SK-MEL-5 (cell line): ENCODE measurements at regions not wholly inside any gene's neighbourhood (a gene's known extent, or its start where the extent isn't known, plus 50 kb on each side); places are given as distances from the start of the nearest gene placed in this dataset.

ENCODE experiments used
- DNase-seq: peaks from one replicate; pipeline ENCODE4 v3.0.0-alpha.2; 2016; ENCODE audit warnings: low read depth, low spot score
- in situ Hi-C: cut with HindIII; loops from 2 replicates; pipeline ENCODE4 v1.10.0; 2016; ENCODE audit warnings: low sequenced_read_pairs, high pct_unique_total_duplicates, low pct_unique_long_range_greater_than_20kb

DNA sequence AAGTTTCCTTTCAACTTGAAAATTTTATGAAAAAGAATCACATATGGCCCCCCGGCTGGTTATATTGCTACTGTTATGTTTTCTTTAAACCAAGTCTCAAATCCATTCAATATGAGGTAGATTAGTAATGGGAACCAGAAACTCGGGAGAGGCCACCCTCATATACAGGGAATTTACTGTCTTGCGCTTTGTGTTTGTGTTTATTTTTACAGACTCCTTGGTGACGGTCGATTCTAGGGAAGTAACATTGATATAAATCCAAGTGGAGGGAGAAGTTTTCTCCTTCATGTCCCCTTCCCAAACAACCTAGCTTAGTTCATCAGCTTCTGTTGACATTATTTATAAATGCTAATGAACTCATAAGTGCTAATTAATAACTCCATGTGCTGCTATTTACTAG is 163.5 kb upstream of the LMO4 start:
- in situ Hi-C loops, result no loop called here
- DNase-seq, result no peak

DNA sequence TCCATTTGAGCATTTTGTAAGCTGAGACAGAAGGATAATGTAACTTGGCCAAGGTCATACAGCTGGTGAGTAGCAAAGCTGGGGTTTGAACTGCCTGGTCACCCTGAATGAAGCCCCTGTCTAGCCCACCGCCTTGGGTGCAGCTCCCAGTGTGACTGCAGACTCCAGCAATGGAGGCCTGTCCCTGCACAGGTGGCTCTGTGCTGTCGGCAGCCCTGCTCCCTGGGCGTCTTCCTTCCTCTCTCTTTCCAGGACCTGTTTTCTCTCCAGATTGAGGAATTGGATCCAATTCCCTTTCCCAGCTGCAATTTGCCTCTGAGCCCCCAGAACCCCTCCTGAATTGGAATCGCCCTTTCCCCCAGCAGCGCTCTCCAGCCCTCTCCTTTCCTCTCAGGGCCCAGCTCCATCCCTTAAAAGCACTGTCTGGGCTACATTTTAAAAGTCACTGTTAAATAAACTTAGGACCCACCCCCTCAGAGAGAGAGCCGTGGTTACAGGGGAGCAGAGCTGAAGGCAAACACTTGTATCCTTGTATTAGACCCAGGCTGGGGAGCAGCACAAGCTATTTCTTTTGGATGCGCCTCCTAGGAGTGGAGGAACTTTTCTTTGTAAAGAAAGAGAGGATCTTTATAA is 161.4 kb upstream of the LMO4 start:
- DNase-seq, result no peak
- in situ Hi-C loops, result no loop called here

GRCh38 chr1:87167848-87168525 is 160.7 kb upstream of the LMO4 start:
- in situ Hi-C loops, result no loop called here
- peak; percentile 22 for DNase-seq

- in situ Hi-C loops, result no loop called here
- peak; percentile 75 for DNase-seq
These were observed 159.3 kb upstream of the LMO4 start for GRCh38 chr1:87169263-87169910.

DNA sequence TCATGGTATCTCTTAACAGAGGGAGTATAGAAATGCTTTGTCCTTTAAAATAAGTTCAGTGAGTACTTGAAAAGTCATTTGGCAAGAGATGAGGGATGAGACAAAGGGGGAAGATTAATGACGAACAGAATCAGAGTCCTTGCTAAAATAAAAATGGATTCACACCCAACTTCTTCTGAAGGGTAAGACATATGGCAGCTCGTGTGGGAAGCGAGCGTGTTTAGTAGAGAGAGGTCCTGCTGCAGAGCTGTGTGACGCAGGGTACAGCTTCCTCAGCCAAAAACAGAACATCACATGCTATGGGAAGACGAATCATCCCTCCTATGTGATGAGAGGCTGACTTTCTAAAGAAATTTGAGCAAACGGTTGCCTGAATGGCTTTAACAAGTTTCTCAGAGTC is 158.5 kb upstream of the LMO4 start:
- in situ Hi-C loops, result no loop called here
- DNase-seq, result peak; percentile 32

DNA sequence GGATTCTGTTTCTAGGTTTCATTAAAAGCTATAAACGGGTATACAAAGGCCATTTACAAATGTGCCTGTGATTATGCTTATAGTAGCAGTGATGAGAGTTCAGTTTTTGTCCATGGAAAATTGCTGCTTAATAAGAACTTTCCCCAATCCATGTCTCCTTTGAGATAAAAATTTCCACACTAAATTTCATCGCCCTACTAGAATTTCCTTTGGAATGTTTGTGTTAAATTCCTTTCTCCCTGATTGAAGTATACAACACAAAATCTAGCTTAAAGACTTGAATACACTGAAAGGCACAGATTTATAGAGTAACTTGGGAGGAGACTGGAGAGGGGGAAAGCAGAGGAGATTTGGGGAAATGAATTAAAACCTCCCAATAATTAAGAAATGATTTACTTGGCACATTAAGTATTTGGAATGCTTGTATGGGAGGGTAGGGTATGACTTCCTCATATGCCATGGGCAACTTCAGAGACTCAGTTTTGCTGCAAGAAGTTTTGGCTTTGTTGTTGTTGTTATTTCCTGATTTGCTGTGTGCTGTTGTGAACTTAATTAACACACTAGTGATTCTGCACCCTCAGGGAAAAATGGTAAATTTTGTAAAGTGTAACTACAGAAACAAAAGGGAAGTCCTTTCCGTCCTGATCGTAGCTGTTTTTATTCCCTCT is 157.6 kb upstream of the LMO4 start:
- DNase-seq, result no peak
- in situ Hi-C loops, result no loop called here

GRCh38 chr1:87173231-87173630 is 155.4 kb upstream of the LMO4 start:
- in situ Hi-C loops, result no loop called here
- DNase-seq, result no peak

DNA sequence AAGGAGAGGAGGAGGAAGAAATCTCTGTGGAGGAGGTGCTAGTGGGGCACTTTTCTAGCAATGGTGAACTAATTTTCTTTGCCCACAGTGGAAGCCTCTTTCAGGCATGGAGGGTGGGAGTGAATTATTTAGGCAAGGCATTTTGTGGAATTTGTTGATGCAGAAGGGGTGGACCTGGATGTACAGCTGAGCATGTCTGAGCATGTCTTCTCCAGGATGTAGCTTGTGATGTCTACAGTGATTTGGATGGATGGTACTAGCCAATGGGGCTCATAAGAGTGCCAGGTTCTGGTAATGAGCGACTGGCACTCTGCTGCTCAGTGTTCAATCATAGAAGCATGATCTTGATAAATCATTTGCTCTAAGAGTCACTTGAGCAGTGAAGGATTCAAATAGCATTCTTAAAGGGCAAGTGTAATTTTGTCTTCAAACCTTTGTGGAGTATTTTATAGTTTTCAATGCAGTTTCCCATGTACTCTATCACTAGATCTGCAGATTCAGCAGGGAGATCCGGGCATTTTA is 153.9 kb upstream of the LMO4 start:
- in situ Hi-C loops, result no loop called here
- DNase-seq, result no peak

- in situ Hi-C loops, result no loop called here
- DNase-seq, result no peak
These were observed 152.6 kb upstream of the LMO4 start for GRCh38 chr1:87176087-87176486.

DNA sequence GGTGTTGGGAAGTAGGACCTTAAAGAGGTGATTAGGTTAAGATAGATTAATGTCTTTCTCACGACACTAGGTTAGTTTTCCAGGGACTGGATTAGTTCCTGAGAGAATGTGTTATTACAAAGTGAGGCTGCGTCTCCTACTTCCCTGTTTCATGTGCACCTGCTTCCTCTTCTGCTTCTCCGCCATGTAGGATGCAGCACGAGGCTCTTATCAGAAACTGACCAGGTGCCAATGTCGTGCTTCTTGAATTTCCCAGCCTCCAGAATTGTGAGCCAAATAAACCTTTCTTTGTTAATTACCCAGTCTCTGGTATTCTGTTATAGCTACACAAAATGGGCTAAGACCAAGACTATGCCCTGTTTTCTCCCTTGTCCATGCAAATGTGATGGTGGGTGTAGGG is 152.2 kb upstream of the LMO4 start:
- no peak for DNase-seq
- in situ Hi-C loops, result no loop called here

GRCh38 chr1:87178441-87178840 is 150.2 kb upstream of the LMO4 start:
- no peak for DNase-seq
- in situ Hi-C loops, result no loop called here

GRCh38 chr1:87179076-87179810 is 149.4 kb upstream of the LMO4 start:
- DNase-seq, result no peak
- in situ Hi-C loops, result no loop called here

- no peak for DNase-seq
- in situ Hi-C loops, result no loop called here
These were observed 148.7 kb upstream of the LMO4 start for GRCh38 chr1:87179851-87180519.

DNA sequence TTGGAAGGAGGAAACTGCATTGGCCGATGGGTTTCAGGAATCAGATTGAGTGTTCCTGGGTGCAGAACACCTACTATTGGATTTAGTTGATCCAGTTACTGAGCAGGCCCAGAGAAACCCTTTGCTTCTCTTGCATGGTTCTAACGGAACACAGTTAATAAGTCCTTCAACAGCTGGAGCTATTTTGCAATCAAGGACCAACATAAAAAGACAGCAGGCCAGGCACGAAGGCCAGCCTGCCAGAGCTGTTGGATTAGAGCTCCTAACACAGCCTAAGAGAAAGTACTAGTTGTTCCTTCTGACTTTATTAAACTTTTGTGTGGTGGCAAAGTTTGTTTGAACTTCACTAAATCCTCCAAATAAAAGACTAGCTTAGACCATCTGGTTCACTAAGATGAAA is 148.0 kb upstream of the LMO4 start:
- in situ Hi-C loops, result no loop called here
- no peak for DNase-seq

GRCh38 chr1:87182611-87183010 is 146.1 kb upstream of the LMO4 start:
- peak; percentile 6 for DNase-seq

GRCh38 chr1:87185077-87185476 is 143.6 kb upstream of the LMO4 start:
- in situ Hi-C loops, result no loop called here
- DNase-seq, result no peak

More at GRCh38 chr1:87182611-87183010, 146.1 kb upstream of the LMO4 start:
- in situ Hi-C loops, result no loop called here

DNA sequence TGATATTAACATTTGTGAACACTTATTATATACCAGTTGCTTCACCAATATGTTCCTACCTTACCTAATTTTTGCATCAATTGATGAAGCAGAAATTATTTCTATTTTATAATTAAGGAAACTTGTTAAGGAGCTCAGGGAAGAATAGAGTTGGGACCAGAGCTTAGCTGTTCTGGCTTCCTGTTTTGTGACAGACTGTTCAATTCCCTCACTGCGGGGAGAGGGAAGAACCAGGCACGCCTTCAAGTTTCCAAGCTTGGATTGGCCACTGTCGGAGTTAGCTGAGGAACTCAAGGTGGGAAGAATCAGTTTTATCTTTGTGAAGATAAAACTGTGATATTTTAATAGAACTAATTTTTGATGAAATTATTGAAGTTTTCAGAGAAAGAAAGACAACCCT is 142.3 kb upstream of the LMO4 start:
- DNase-seq, result no peak
- in situ Hi-C loops, result no loop called here
